Activated T-helper 1 cell treated with anti-CD3 and anti-CD28 coated beads, Interleukin-12 subunit alpha, Interleukin-12 subunit beta, Interleukin-2, Interleukin-4 antibody, amounts not matched to agents 30 ng/mL and 10 ng/mL and 1 ng/mL, durations not matched to agents 14 hours and 24 hours and 36 hours (primary cell): ENCODE measurements at regions not wholly inside any gene's neighbourhood (a gene's known extent, or its start where the extent isn't known, plus 50 kb on each side); places are given as distances from the start of the nearest gene placed in this dataset.

Experiments
- DNase-seq: peaks from one replicate; pipeline ENCODE4 v3.0.0; 2021; ENCODE audit warnings: low spot score
- H3K27ac Mint-ChIP-seq: one replicate; pipeline ENCODE4 v1.8.0; 2021; ENCODE audit warnings: mild to moderate bottlenecking, mixed read lengths
- H3K27me3 Mint-ChIP-seq: one replicate; pipeline ENCODE4 v1.8.0; 2022; ENCODE audit warnings: mild to moderate bottlenecking, moderate library complexity, mixed read lengths; ENCODE audit not compliant: insufficient read depth
- H3K36me3 Mint-ChIP-seq: one replicate; pipeline ENCODE4 v1.8.0; 2021; ENCODE audit warnings: low read depth, mixed read lengths
- H3K4me1 Mint-ChIP-seq: one replicate; pipeline ENCODE4 v1.8.0; 2021; ENCODE audit warnings: low read depth, mixed read lengths
- H3K4me3 Mint-ChIP-seq: one replicate; pipeline ENCODE4 v1.8.0; 2021; ENCODE audit warnings: mild to moderate bottlenecking, moderate library complexity, mixed read lengths
- H3K9me3 Mint-ChIP-seq: one replicate; pipeline ENCODE4 v1.8.0; 2021; ENCODE audit warnings: mixed read lengths
- intact Hi-C: fragments of 100-400 bp; cut with micrococcal nuclease; formaldehyde crosslinking; loops from one replicate; pipeline ENCODE4 v1.15.1; 2024

DNA sequence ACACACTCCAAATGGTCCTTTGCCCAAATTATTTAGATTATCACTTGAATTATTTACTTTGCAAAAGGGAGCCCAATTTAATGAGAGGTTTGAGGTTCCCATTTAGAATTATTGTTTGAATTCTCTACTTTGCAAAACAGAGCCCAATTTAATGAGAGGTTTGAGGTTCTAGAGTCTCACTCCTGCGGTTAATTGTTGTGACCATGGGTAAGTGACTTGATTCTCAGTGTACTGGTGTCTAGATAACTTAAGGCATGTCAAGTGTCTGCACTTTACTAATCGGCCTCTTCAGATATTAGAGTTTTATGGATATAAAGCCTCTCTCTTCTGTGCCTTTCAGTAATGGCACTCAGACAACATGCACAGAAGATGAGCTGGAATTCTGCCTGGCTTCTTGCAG lies 67.5 kb downstream of the YIPF5 start:
- Mint-ChIP-seq H3K9me3 (no peaks in the 10 kb centered on the region), H3K36me3 (no peaks in the 10 kb centered on the region), H3K4me1 (no peaks in the 10 kb centered on the region), H3K27me3 (peaks cover 1% of the 10 kb centered on the region), H3K4me3 (no peak overlapping the region), H3K27ac (no peak overlapping the region)
- intact Hi-C loops, result no loop called here
- DNase-seq, result no peak

DNA sequence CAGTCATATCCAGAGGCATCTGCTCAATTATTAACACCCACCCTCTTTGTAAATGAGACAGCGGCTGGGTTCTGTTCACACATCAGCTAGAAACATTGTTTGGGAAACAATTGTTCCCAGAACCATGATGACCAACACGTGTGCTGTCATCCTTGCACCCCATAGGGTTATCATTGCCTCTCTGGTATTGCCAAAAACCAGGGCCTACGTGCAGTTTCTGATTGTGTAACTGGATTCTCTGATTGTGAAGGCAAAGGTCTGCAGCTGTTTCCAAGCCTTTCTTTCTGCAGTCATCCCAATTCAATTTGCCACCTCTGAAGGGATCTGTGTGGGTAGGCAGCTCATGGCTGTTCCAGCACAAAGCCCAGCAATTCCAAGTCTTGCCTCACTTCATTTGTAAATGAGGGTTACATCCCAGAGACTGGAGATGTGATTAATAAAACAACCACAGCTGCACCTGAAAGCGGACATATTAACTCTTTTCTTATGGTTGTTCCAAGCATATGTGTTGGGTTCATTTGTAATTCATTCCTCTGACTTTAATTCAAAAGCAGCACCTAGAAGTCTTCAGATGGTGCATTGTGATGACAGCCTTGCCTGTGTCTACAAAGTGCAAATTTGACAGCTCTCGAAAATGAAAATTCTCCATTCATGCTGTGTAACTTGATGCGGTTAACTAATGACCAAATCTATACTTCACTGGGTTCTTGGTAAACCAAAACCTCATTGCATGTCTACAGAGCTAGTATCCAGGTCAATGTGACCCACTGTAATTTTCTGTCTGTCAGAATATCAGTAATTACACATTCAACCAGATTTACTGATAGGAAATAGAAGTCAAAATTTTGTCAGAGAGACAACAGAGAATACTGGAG lies 66.6 kb downstream of the YIPF5 start:
- Mint-ChIP-seq H3K4me1 (no peaks in the 10 kb centered on the region), H3K4me3 (no peak overlapping the region), H3K36me3 (no peaks in the 10 kb centered on the region), H3K27me3 (peaks cover 3% of the 10 kb centered on the region), H3K27ac (no peak overlapping the region), H3K9me3 (no peaks in the 10 kb centered on the region)
- no peak for DNase-seq
- intact Hi-C loops, result no loop called here

DNA sequence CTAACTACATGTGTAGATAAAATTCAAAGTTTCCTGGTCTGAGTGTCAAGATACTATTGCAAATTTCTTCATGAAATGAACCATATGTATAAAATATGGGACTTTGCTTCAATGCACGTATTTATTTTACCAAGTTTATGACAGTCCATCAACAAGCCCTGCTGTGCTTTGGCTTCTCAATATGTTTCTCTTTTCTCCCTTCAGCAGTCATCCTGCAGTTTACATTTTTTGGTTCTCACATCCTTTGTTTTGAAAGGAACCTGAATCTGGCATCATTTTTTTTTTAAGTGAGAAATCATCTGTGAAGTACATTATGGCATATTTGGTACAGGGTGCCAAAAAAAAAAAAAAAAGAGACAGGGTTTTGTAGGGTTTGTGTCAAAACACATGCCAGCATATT lies 65.1 kb downstream of the YIPF5 start:
- H3K4me3 Mint-ChIP-seq, result no peak overlapping the region
- no peaks in the 10 kb centered on the region for H3K36me3 Mint-ChIP-seq
- no peaks in the 10 kb centered on the region for H3K4me1 Mint-ChIP-seq
- no peak overlapping the region for H3K27ac Mint-ChIP-seq
- H3K9me3 Mint-ChIP-seq, result no peaks in the 10 kb centered on the region
- intact Hi-C loops, result no loop called here
- DNase-seq, result no peak
- H3K27me3 Mint-ChIP-seq, result peaks cover 6% of the 10 kb centered on the region

DNA sequence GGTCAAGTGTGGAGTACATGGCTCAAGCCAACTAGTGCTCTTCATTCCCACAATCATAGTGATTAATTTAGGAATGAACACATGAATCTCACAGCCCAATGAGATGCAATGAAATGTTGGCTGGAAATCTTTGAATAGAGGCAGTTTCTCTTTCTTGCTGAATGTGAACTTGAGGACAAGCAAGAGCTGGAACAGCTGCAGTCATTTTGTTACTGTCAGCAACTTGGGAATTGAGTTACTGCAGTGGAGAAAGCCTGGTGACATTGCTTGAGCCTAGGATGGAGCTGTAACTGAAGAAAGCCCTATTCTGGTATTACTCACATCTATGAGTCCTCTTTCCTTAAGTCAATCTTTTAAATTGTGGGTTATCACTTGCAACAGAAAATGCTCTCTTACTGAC lies 62.3 kb downstream of the YIPF5 start:
- Mint-ChIP-seq H3K4me3 (no peak overlapping the region), H3K9me3 (no peaks in the 10 kb centered on the region), H3K36me3 (no peaks in the 10 kb centered on the region), H3K4me1 (no peaks in the 10 kb centered on the region), H3K27ac (no peak overlapping the region), H3K27me3 (peaks cover 14% of the 10 kb centered on the region)
- DNase-seq, result no peak
- intact Hi-C loops, result no loop called here
